GM21381 (cell line): ENCODE measurements at regions not wholly inside any gene's neighbourhood (a gene's known extent, or its start where the extent isn't known, plus 50 kb on each side); places are given as distances from the start of the nearest gene placed in this dataset.
"Not testable (repeated sequence)": the region's sequence is repeated elsewhere in the genome, so short reads cannot be mapped to it uniquely, and the experiment has no call there.

Experiments used
- ATAC-seq: cut with Tn5 transposase; IDR thresholded peaks from one replicate; pipeline ENCODE4 v1.9.1; 2021; ENCODE audit warnings: mild to moderate bottlenecking, moderate library complexity; ENCODE audit not compliant: unreplicated experiment

GRCh38 chr9:100639854-100640253 lies 62.0 kb downstream of the CAVIN4 start:
- no peak for ATAC-seq

DNA sequence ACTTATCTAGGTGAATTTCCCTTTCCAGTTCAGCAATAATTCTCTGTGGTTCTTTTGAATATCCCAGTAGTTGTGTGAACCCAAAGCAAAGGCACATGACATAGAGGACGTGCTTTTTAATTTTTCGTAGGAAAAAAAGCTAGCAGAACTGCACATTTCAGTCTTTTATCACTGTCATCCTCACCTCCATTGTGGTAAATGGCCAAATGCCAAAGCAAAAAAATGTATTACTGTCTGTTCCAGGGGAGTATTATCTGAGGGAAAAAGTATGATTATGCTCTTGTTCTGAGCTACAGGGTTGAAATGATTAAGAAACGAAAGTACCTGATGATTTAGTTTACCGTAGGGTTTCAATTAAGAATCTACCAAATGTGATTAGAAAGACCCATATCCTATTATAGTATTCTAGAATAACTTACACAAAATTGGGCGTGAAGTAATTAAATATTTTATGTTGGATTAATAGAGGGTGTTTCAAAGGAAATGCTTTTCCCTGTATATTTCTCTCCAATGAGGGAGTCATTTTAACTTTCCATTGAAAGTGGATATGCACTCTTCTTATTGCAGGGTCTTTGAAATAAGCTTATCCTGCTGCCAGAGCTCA lies 62.7 kb downstream of the CAVIN4 start:
- no peak for ATAC-seq

DNA sequence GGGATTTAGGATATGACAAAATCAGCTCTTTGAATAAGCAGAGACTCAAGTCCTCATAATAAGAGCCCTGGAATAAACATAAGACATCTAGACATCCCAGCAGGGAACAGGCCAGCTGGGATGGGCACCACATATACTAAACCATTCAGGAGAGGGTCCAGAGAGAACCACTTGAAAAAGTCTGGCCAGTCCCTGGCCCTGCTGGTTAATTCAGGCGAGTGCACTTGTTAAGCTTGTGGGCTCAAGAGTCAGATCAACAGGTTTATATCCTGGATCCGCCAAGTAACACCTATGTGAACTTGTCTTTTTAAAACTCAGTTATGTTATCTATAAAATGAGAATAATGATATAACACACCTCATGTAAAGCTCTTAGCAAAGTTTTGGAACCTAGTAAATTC lies 63.3 kb downstream of the CAVIN4 start:
- ATAC-seq, result no peak

- no peak for ATAC-seq
Measured at GRCh38 chr9:100652850-100653249, 75.0 kb downstream of the CAVIN4 start.

- no peak for ATAC-seq
Measured at GRCh38 chr9:100653643-100654334, 75.9 kb downstream of the CAVIN4 start.

DNA sequence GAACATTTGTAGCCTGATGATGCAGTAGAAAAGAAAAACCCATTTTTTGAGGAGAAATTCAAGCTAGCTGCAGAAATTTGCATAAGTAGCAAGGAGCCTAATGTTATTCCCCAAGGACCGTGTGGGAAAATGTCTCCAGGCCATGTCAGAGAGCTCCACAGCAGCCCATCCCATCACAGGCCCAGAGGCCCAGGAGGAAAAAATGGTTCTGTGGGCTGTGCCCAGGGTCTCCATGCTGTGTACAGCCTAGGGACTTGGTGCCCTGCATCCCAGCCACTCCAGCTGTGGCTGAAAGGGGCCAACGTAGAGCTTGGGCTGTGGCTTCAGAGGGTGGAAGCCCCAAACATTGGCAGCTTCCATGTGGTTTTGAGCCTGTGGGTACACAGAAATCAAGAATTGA lies 79.0 kb downstream of the CAVIN4 start:
- ATAC-seq, result not testable (repeated sequence)

DNA sequence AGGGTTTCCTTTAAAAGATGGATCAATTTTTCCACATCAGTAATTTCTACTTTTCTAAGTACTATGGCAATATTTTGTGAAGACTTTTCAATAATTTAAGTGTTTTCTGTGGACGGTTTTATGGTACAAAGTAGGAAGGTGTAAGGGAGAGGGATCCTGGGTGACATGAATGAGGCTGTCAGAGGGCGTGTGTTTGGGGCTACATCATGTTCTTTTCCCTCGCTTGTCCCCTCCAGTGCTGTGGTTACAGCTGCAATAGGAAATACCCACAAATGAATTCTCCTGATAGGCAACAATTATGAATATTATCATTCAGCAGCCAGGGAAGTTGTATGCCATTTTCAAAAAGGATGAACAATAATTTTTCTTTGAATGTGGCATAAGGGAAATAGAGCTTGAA lies 83.8 kb downstream of the CAVIN4 start:
- no peak for ATAC-seq

DNA sequence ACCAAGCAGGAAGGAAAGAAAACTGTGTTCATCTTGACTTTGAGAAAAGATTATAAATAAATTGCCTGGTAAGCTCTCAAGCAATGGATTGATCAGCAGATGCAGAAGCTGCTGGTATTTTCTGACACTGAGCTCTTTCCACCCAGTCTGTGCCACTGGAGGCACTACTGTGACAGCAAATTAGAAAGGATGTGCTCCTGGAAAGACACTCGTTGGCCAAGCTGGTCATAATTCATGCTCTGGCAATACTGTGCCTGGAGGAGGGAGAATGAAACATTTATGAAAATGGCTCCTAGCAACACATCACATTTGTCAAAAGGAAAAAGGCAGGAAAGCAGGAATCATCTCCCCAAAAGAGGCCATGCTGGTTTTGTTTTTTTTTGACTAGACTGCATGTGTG lies 84.2 kb downstream of the CAVIN4 start:
- no peak for ATAC-seq

DNA sequence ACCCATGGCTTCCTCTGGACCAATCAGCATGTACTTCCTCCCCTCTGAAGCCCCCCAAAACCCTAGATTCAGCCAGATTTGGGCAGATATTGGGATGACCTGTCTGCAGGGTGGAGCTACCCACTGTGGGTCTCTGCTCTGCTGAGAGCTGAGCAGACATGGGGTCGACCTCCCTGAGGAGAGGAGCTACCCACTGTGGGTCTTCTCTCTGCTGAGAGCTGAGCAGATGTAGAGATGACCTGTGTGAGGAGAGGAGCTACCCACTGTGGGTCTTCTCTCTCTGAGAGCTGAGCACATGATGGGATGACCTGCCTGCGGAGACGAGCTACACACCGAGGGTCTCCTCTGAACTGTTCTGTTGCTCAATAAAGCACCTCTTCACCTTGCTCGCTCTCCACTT lies 89.6 kb downstream of the CAVIN4 start:
- no peak for ATAC-seq

GRCh38 chr9:100668024-100668423 lies 90.1 kb downstream of the CAVIN4 start:
- no peak for ATAC-seq

DNA sequence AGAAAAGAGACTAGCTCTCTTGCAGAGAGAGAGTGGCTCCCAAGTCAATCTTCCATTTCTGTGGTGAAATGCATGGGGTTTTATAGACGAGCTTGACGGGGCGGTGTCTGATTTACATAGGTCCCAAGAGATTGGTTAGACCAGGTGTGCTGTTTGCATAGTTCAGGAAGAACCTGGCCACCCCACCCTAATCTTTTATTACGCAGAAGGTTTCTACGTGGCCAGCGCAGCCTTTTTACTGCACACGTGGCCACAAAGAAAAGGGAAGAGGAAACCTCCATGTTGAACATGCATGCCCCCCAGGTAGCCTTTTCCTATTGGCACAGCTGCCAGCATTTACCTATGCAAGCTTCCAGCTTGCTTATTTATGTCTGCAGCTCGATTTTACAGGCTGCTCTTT lies 92.1 kb downstream of the CAVIN4 start:
- ATAC-seq, result no peak

DNA sequence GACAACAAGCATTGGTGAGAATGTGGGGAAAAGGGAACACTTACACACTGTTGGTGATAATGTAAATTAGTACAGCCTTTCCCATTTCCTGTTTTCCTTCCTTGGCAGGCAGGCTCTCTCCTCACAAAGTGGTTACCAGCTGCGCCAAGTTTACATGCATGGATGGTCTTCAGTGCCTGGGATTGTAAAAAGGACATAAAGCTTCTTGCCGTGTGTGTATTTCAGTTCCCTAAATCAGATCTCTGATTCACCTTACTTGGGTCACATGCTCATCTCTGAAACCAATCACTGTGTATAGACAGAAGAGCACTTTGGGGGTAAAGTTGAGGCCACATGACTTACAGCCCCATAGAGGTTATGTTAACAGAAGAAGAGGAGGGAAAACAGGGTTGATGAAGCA lies 92.8 kb downstream of the CAVIN4 start:
- no peak for ATAC-seq

DNA sequence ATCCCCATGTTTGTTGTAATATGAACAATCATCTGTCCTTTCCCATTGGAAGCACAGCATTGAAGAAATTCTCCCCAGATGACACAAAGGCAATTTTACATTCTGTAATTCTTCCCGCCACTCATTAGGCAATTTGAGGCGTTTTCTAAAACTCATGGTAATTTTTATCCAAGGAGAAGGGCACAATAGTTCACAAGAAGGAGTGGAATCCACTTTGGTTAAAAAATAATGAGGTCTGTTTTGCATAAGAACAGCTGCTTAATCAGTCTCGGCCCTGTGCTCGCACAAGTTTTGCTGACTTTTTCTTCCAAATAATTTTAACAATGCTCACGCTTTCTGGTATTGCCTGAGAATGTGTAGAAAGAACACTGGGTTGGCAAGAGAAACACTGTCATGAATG lies 94.0 kb downstream of the CAVIN4 start:
- no peak for ATAC-seq

- ATAC-seq, result no peak
Measured at GRCh38 chr9:100673249-100673648, 95.4 kb downstream of the CAVIN4 start.

- no peak for ATAC-seq
Measured at GRCh38 chr9:100674419-100675122, 96.7 kb downstream of the CAVIN4 start.

GRCh38 chr9:100679834-100680233 lies 102.0 kb downstream of the CAVIN4 start:
- ATAC-seq, result no peak

- no peak for ATAC-seq
Measured at GRCh38 chr9:100686420-100686819, 108.5 kb downstream of the CAVIN4 start.

DNA sequence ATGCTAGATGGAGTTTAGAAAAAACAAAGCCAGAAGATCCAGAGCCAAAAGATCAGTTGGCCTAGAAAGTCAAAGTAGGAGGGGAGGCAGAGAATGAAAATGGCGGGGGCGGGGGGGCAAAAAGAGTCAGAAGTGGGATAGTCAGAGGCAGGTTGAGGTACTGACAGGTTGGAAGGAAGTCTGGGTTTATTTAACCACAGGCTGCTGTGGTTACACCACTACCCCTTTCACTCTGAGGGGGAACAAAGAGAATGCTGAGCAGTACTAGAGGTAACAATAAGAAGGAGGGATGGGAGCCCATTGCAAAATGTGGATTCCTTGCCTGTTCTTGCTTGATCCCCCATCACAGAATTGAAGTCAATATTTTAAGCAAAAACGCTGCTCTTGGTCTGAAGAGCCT lies 111.8 kb downstream of the CAVIN4 start:
- peak; percentile 58 for ATAC-seq

GRCh38 chr9:100690438-100690837 lies 112.6 kb downstream of the CAVIN4 start:
- no peak for ATAC-seq

DNA sequence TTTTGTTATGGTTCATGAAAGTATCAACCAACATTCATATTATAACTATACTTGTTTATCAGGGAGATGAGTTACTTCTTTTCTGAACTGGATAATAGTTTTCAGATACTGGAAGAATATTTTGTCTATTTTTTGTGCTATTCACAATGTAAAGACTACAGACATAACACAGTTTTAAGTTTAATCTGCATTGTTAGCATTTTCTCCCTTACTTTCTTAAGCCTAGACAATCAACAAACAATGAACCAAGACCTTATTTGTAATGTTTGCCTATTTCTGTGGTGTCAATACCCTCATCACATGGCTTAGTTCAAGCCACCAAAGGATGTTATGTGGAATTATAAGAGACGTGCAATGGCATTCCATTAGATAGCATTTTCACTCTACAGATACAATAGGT lies 119.5 kb downstream of the CAVIN4 start:
- ATAC-seq, result no peak

DNA sequence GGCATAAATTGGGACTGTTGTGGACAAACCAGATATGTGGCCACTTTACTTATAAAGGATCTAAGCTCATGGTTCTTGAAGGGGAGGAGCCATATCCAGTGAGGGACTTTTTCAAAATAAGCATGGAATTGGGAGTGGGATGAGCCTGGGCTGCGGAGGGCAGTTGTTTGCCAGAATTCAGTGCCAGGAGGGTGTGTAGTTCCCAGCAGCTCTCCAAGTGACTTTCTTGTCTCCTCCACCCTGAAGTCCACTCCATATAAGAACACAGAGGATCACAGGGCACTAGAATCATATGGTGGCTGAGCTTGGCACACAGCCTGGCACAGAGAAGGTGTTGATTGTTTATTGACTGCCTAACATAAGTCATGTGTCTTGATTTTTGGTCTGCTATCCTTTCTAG lies 121.1 kb downstream of the CAVIN4 start:
- no peak for ATAC-seq

DNA sequence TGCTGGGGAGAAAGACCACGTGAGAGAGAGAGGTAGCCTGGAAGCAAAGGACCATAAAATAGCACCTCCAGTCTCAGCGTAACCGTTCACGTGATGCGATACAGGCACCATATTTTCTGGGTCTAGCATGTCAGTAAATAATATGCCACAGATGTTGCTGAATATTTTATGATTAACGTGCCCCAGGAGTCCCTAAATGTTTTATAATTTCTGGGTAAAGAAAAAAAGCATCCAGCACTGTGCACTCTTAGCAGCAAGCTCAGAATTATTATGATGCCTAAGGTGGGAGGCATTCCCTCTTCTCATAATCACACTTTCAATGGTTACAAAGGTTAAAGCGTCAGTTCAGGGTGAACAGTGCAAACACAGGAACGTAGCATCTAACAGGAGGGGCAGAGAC lies 121.8 kb downstream of the CAVIN4 start:
- ATAC-seq, result no peak
